ENCODE measurements at regions not wholly inside any gene's neighbourhood (a gene's known extent, or its start where the extent isn't known, plus 50 kb on each side); places are given as distances from the start of the nearest gene placed in this dataset.

- TF ChIP-seq EZH2 (IDR thresholded peaks at IDR 0.05), result no peak
- TF ChIP-seq POLR2AphosphoS5 (IDR thresholded peaks at IDR 0.05; ENCODE audit: borderline replicate concordance, low read depth, low read length), result no peak
Observed at GRCh38 chr5:158265931-158266700, 407.2 kb upstream of the CLINT1 start.

Data from SK-N-MC (cell line).